Lower lobe of right lung (tissue), 2 donors: ENCODE measurements at regions not wholly inside any gene's neighbourhood (a gene's known extent, or its start where the extent isn't known, plus 50 kb on each side); places are given as distances from the start of the nearest gene placed in this dataset.
A peak's percentile ranks its signal among the peaks of the same experiment; 100 is the strongest.

Source experiments
- ATAC-seq, 2 donors: fragments of 200-7000 bp; cut with Tn5 transposase; one replicate each; pipeline ENCODE4 v1.9.1; 2020 to 2022; ENCODE audit warnings: mild to moderate bottlenecking in 2 of 2, moderate library complexity in 2 of 2
- DNase-seq: peaks from one replicate; pipeline ENCODE4 v3.0.0-alpha.2; 2020
- H3K27ac ChIP-seq: fragments of 200-600 bp; one replicate; pipeline ENCODE4 v1.8.0; 2022
- H3K27me3 ChIP-seq: fragments of 200-600 bp; one replicate; pipeline ENCODE4 v1.8.0; 2022; ENCODE audit warnings: low read depth
- H3K36me3 ChIP-seq: fragments of 200-600 bp; one replicate; pipeline ENCODE4 v1.8.0; 2022; ENCODE audit warnings: mild to moderate bottlenecking
- H3K4me1 ChIP-seq: fragments of 200-600 bp; one replicate; pipeline ENCODE4 v1.8.0; 2022
- H3K4me3 ChIP-seq: fragments of 200-600 bp; one replicate; pipeline ENCODE4 v1.8.0; 2022; ENCODE audit warnings: mild to moderate bottlenecking
- H3K9me3 ChIP-seq: fragments of 200-600 bp; one replicate; pipeline ENCODE4 v1.8.0; 2022
- CTCF ChIP-seq: fragments of 200-600 bp; IDR thresholded peaks from one replicate; pipeline ENCODE4 v1.8.0; 2022; ENCODE audit warnings: antibody characterized with exemption, mild to moderate bottlenecking
- intact Hi-C: fragments of 100-400 bp; cut with DNase I; formaldehyde crosslinking; loops from one replicate; pipeline ENCODE4 v1.11.0; 2022
- donor health status: DM: no; HTN: yes; CAD: no; lungs with severe emphysema.

- H3K36me3 ChIP-seq: no peaks in the 10 kb centered on the region
- intact Hi-C loops: no loop called here
- no peaks in the 10 kb centered on the region for H3K27me3 ChIP-seq
- no peaks in the 10 kb centered on the region for H3K9me3 ChIP-seq
- no peaks in the 10 kb centered on the region for H3K4me1 ChIP-seq
- DNase-seq (no peak), ATAC-seq (no peak)
- no peak for TF ChIP-seq CTCF
- H3K27ac ChIP-seq: no peak overlapping the region
- H3K4me3 ChIP-seq: no peak overlapping the region
These were observed 108.5 kb upstream of the PCDH18 start for GRCh38 chr4:137640838-137641158.

GRCh38 chr4:137640156-137640837, 108.0 kb upstream of the PCDH18 start:
- no peak for TF ChIP-seq CTCF
- H3K4me3 ChIP-seq: no peak overlapping the region
- ATAC-seq (no peak), DNase-seq (no peak)
- H3K27me3 ChIP-seq: no peaks in the 10 kb centered on the region
- intact Hi-C loops: no loop called here
- no peaks in the 10 kb centered on the region for H3K36me3 ChIP-seq
- H3K27ac ChIP-seq: no peak overlapping the region
- no peaks in the 10 kb centered on the region for H3K4me1 ChIP-seq
- no peaks in the 10 kb centered on the region for H3K9me3 ChIP-seq

- ATAC-seq: no peak
- H3K36me3 ChIP-seq: no peaks in the 10 kb centered on the region
- no peaks in the 10 kb centered on the region for H3K4me1 ChIP-seq
- no peak overlapping the region for H3K4me3 ChIP-seq
- intact Hi-C loops: no loop called here
- H3K27ac ChIP-seq: no peak overlapping the region
- no peak for TF ChIP-seq CTCF
- H3K27me3 ChIP-seq: no peaks in the 10 kb centered on the region
- no peak for DNase-seq
- H3K9me3 ChIP-seq: no peaks in the 10 kb centered on the region
These were observed 106.6 kb upstream of the PCDH18 start for GRCh38 chr4:137638934-137639333.

GRCh38 chr4:137635601-137636000, 103.3 kb upstream of the PCDH18 start:
- Histone ChIP-seq H3K4me3 (no peak overlapping the region), H3K27me3 (no peaks in the 10 kb centered on the region), H3K9me3 (no peaks in the 10 kb centered on the region), H3K27ac (no peak overlapping the region), H3K36me3 (no peaks in the 10 kb centered on the region), H3K4me1 (no peaks in the 10 kb centered on the region)
- TF ChIP-seq CTCF: no peak
- DNase-seq (no peak), ATAC-seq (no peak)
- intact Hi-C loops: no loop called here

- Histone ChIP-seq H3K9me3 (no peaks in the 10 kb centered on the region), H3K4me3 (no peak overlapping the region), H3K27me3 (no peaks in the 10 kb centered on the region), H3K27ac (no peak overlapping the region), H3K36me3 (no peaks in the 10 kb centered on the region), H3K4me1 (no peaks in the 10 kb centered on the region)
- ATAC-seq: peak in 1 of 2 donors; percentile 43
- DNase-seq: no peak
- intact Hi-C loops: no loop called here
- TF ChIP-seq CTCF: no peak
These were observed 102.8 kb upstream of the PCDH18 start for GRCh38 chr4:137635108-137635507.

GRCh38 chr4:137632842-137633241, 100.5 kb upstream of the PCDH18 start:
- H3K27me3 ChIP-seq: no peaks in the 10 kb centered on the region
- H3K36me3 ChIP-seq: no peaks in the 10 kb centered on the region
- TF ChIP-seq CTCF: no peak
- H3K4me3 ChIP-seq: no peak overlapping the region
- no peaks in the 10 kb centered on the region for H3K4me1 ChIP-seq
- DNase-seq (no peak), ATAC-seq (no peak)
- H3K27ac ChIP-seq: no peak overlapping the region
- intact Hi-C loops: no loop called here
- no peaks in the 10 kb centered on the region for H3K9me3 ChIP-seq
